Endothelial cell of umbilical vein (primary cell): ENCODE measurements at regions not wholly inside any gene's neighbourhood (a gene's known extent, or its start where the extent isn't known, plus 50 kb on each side); places are given as distances from the start of the nearest gene placed in this dataset.
"Not testable (repeated sequence)": the region's sequence is repeated elsewhere in the genome, so short reads cannot be mapped to it uniquely, and the experiment has no call there.

Source experiments
- BruUV-seq: library from RNA; stranded (reverse); fragments of 400-500 nt; replicated peaks from 2 replicates; lab custom pipeline; 2021; lab: Mats Ljungman, UMichigan
- CTCF ChIA-PET: fragments of 300-600, 350-600 bp; sonication (Branson Sonifier 250); formaldehyde crosslinking; loops from one replicate; lab custom pipeline; 2021; ENCODE audit warnings: antibody characterized with exemption, inconsistent platforms; lab: Charles Lee
- POLR2A ChIA-PET: fragments of 300-600, 350-600 bp; sonication (Branson Sonifier 250); formaldehyde crosslinking; loops from one replicate; lab custom pipeline; 2021; ENCODE audit warnings: antibody characterized with exemption, inconsistent platforms; lab: Charles Lee
- DNase-seq: peaks from one replicate; pipeline ENCODE4 v3.0.0-alpha.2; 2011; ENCODE audit warnings: low read depth, low spot score
- FAIRE-seq: peaks from 2 replicates; lab custom pipeline; 2011; peaks lifted over from hg19 to GRCh38; lab: Jason Lieb, UNC
- H2AFZ ChIP-seq: 2 replicates; pipeline ENCODE4 v1.6.0; 2012; ENCODE audit warnings: low read depth, low read length, control low read depth, inconsistent platforms
- H3K27ac ChIP-seq: 2 replicates; pipeline ENCODE4 v1.5.1; 2011; ENCODE audit warnings: low read depth, mild to moderate bottlenecking, control low read depth, low read length, moderate library complexity; ENCODE audit not compliant: insufficient read depth
- H3K27me3 ChIP-seq, 2 experiments: 2 replicates each; pipeline versions ENCODE4 v1.6.0 to v1.6.1; 2011; ENCODE audit warnings: low read length in 2 of 2, mixed read lengths in 1 of 2; ENCODE audit not compliant: control insufficient read depth in 2 of 2, insufficient read depth in 2 of 2
- H3K36me3 ChIP-seq, 2 experiments: 2 replicates in 1 of 2; 3 replicates in 1 of 2; pipeline ENCODE4 v1.5.1; 2011; ENCODE audit warnings: low read length in 2 of 2, mild to moderate bottlenecking in 1 of 2, moderate library complexity in 1 of 2; ENCODE audit not compliant: control insufficient read depth in 2 of 2, insufficient read depth in 2 of 2; ENCODE audit errors: extremely low read depth in 1 of 2
- H3K4me1 ChIP-seq: 3 replicates; pipeline ENCODE4 v1.5.1; 2011; ENCODE audit warnings: mild to moderate bottlenecking, low read length; ENCODE audit not compliant: control insufficient read depth, insufficient read depth; ENCODE audit errors: extremely low read depth
- H3K4me2 ChIP-seq: 2 replicates; pipeline ENCODE4 v1.6.1; 2011; ENCODE audit warnings: low read length, control low read depth, mixed read lengths; ENCODE audit not compliant: insufficient read depth
- H3K4me3 ChIP-seq, 3 experiments: fragments of 200-600 bp in 1 of 3; sonication (generic), shearing (Covaris generic) in 1 of 3; replicated peaks in 1 of 3; 2 replicates each; pipeline ENCODE4 v1.5.1; 2011 to 2016; ENCODE audit warnings: control low read depth in 3 of 3, low read length in 3 of 3, mild to moderate bottlenecking in 2 of 3, inconsistent platforms in 1 of 3, low read depth in 1 of 3, moderate library complexity in 1 of 3; ENCODE audit not compliant: insufficient read depth in 1 of 3
- H3K79me2 ChIP-seq: 2 replicates; pipeline ENCODE4 v1.6.0; 2012; ENCODE audit warnings: low read length, inconsistent platforms; ENCODE audit not compliant: control insufficient read depth, insufficient read depth
- H3K9ac ChIP-seq: replicated peaks from 2 replicates; pipeline ENCODE3; 2011; ENCODE audit warnings: low read length, control low read depth; ENCODE audit not compliant: insufficient read depth; ENCODE audit errors: extremely low read depth
- H3K9me1 ChIP-seq: replicated peaks from 3 replicates; pipeline ENCODE4 v1.6.0; 2011; ENCODE audit warnings: mild to moderate bottlenecking, low read length; ENCODE audit not compliant: control insufficient read depth, insufficient read depth; ENCODE audit errors: extremely low read depth
- H3K9me3 ChIP-seq: replicated peaks from 2 replicates; pipeline ENCODE4 v1.5.1; 2012; ENCODE audit warnings: low read length, inconsistent platforms; ENCODE audit not compliant: control insufficient read depth, insufficient read depth
- H4K20me1 ChIP-seq: replicated peaks from 2 replicates; pipeline ENCODE3; 2011; ENCODE audit warnings: mild to moderate bottlenecking, low read length; ENCODE audit not compliant: control insufficient read depth, insufficient read depth; ENCODE audit errors: extremely low read depth
- EZH2 ChIP-seq: IDR thresholded peaks from 2 replicates; pipeline ENCODE4 v1.6.1; 2012; ENCODE audit warnings: borderline replicate concordance, low read depth, mild to moderate bottlenecking, moderate library complexity, low read length, inconsistent platforms; ENCODE audit not compliant: severe bottlenecking
- FOS ChIP-seq: IDR thresholded peaks from 2 replicates; pipeline ENCODE4 v1.6.1; 2011; ENCODE audit warnings: mild to moderate bottlenecking, low read length, moderate library complexity, borderline replicate concordance; ENCODE audit not compliant: insufficient read depth
- GATA2 ChIP-seq: IDR thresholded peaks from 2 replicates; pipeline ENCODE4 v1.7.0; 2011; ENCODE audit warnings: low read depth, mild to moderate bottlenecking, moderate library complexity, mixed read lengths, low read length; ENCODE audit not compliant: insufficient read length, insufficient read depth
- JUN ChIP-seq: IDR thresholded peaks from 2 replicates; pipeline ENCODE4 v1.6.1; 2011; ENCODE audit warnings: borderline replicate concordance, low read depth; ENCODE audit not compliant: insufficient read length, insufficient read depth
- MYC ChIP-seq: IDR thresholded peaks from one replicate; pipeline ENCODE4 v1.6.1; 2011; ENCODE audit warnings: mild to moderate bottlenecking, low read depth, low read length
- POLR2A ChIP-seq: IDR thresholded peaks from 2 replicates; pipeline ENCODE4 v1.6.1; 2012; ENCODE audit warnings: low read depth, mild to moderate bottlenecking, control low read depth, low read length
- POLR2AphosphoS5 ChIP-seq: IDR thresholded peaks from 2 replicates; pipeline ENCODE4 v1.6.1; 2012; ENCODE audit warnings: low read depth, mild to moderate bottlenecking, control low read depth, low read length, moderate library complexity; ENCODE audit not compliant: insufficient read depth
- dilution Hi-C: fragments of 300-500 bp; cut with MboI; formaldehyde crosslinking; loops from one replicate; pipeline ENCODE4 v1.15.0; 2019; ENCODE audit warnings: low sequenced_read_pairs; ENCODE audit not compliant: extremely low pct_ligation_motif_present
- intact Hi-C: fragments of 100-400 bp; cut with micrococcal nuclease; formaldehyde crosslinking; loops from one replicate; pipeline ENCODE4 v1.10.0; 2022
- TF ChIP-seq, protein P1 (sequence below): IDR thresholded peaks from 2 replicates; pipeline ENCODE4 v1.6.1; 2011; ENCODE audit not compliant: insufficient read depth, insufficient read length
- TF ChIP-seq, protein P2 (sequence below), 2 donors: IDR thresholded peaks; 1 replicate in 1 of 2; 2 replicates in 1 of 2; pipeline ENCODE4 v1.5.1; 2011; ENCODE audit warnings: low read length in 2 of 2, mild to moderate bottlenecking in 2 of 2, moderate library complexity in 2 of 2, control low read depth in 1 of 2, inconsistent platforms in 1 of 2, low read depth in 1 of 2; ENCODE audit not compliant: insufficient read depth in 1 of 2; ENCODE audit errors: extremely low read depth in 1 of 2

DNA sequence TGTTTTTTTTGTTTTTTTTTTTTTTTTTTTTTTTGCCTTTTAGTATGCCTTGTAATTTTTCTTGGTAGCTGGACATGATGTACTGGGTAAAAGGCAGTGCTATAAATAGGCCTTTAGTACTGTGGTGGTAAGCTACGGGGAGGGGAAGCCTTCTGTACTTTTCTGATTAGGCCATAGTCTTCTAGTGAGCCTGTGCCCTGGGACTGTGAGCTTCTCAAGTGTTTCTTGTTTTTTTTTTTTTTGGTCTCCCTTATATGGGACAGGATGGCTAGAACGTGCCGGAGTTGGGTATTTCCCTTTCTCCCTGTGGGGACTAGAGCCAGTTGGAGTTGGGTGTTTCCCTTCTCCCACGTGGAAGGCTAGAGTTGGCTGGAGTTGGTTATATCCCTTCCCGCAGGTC lies 59.4 kb upstream of the PRELID3B start:
- TF ChIP-seq EZH2 = no peak
- TF ChIP-seq, protein P1, sequence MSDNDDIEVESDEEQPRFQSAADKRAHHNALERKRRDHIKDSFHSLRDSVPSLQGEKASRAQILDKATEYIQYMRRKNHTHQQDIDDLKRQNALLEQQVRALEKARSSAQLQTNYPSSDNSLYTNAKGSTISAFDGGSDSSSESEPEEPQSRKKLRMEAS = no peak
- no peak for TF ChIP-seq JUN
- TF ChIP-seq POLR2AphosphoS5 = no peak
- TF ChIP-seq FOS = no peak
- no peak for TF ChIP-seq MYC
- no peak for TF ChIP-seq GATA2
- no peak for TF ChIP-seq POLR2A
- TF ChIP-seq, protein P2, sequence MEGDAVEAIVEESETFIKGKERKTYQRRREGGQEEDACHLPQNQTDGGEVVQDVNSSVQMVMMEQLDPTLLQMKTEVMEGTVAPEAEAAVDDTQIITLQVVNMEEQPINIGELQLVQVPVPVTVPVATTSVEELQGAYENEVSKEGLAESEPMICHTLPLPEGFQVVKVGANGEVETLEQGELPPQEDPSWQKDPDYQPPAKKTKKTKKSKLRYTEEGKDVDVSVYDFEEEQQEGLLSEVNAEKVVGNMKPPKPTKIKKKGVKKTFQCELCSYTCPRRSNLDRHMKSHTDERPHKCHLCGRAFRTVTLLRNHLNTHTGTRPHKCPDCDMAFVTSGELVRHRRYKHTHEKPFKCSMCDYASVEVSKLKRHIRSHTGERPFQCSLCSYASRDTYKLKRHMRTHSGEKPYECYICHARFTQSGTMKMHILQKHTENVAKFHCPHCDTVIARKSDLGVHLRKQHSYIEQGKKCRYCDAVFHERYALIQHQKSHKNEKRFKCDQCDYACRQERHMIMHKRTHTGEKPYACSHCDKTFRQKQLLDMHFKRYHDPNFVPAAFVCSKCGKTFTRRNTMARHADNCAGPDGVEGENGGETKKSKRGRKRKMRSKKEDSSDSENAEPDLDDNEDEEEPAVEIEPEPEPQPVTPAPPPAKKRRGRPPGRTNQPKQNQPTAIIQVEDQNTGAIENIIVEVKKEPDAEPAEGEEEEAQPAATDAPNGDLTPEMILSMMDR (IDR thresholded peaks at IDR 0.05; ENCODE audit: extremely low read depth in 1 of 2, insufficient read depth in 1 of 2, low read depth in 1 of 2, low read length in 2 of 2) = no peak
- Histone ChIP-seq H3K4me2 (no peak overlapping the region), H3K9ac (no peak overlapping the region), H2AFZ (no peak overlapping the region), H4K20me1 (no peaks in the 10 kb centered on the region), H3K4me3 (no peak overlapping the region), H3K79me2 (no peaks in the 10 kb centered on the region), H3K9me3 (no peaks in the 10 kb centered on the region), H3K4me1 (no peaks in the 10 kb centered on the region), H3K27ac (no peak overlapping the region), H3K9me1 (no peaks in the 10 kb centered on the region), H3K36me3 (no peaks in the 10 kb centered on the region), H3K27me3 (peaks cover 0 to 2% of the 10 kb centered on the region in 2 experiments)
- ChIA-PET CTCF (no interaction called here), POLR2A (no interaction called here)
- intact Hi-C loops (no loop called here), dilution Hi-C loops (no loop called here)
- BruUV-seq = no TSS peak
- FAIRE-seq = no peak
- DNase-seq = no peak

DNA sequence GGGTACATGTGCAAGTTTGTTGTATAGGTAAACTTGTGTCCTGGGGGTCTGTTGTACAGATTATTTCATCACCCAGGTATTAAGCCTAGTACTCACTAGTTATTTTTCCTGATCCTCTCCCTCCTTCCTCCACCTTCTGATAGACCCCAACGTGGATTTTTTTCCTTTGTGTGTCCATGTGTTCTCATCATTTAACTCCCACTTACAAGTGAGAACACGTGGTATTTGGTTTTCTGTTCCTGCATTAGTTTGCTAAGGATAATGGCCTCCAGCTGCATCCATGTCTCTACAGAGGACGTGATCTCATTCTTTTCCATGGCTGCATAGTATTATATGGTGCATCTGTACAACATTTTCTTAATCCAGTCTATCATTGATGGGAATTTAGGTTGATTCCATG lies 57.3 kb upstream of the PRELID3B start:
- H3K4me3 ChIP-seq, DNase-seq, H3K9me3 ChIP-seq, H2AFZ ChIP-seq, H3K27me3 ChIP-seq, H3K9ac ChIP-seq, H3K4me1 ChIP-seq, H4K20me1 ChIP-seq, H3K27ac ChIP-seq, H3K79me2 ChIP-seq, BruUV-seq, H3K36me3 ChIP-seq, FAIRE-seq, H3K4me2 ChIP-seq, CTCF ChIA-PET, H3K9me1 ChIP-seq, dilution Hi-C loops, intact Hi-C loops, POLR2A ChIA-PET: not testable (repeated sequence)
